ENCODE measurements at regions not wholly inside any gene's neighbourhood (a gene's known extent, or its start where the extent isn't known, plus 50 kb on each side); places are given as distances from the start of the nearest gene placed in this dataset.

- FAIRE-seq, result no peak
- peak overlapping the region in 2 of 3 donors; percentile 0 to 72 for H3K27ac ChIP-seq (ENCODE audit: low read depth in 1 of 3, low read length in 2 of 3)
Measured at GRCh38 chr10:7475046-7475911, 64.4 kb upstream of the SFMBT2 start.

GRCh38 chr10:7474388-7474787, 63.6 kb upstream of the SFMBT2 start:
- Histone ChIP-seq H3K4me1 (ENCODE audit: control insufficient read depth in 3 of 3, insufficient read depth in 2 of 3, low read depth in 1 of 3, low read length in 2 of 3) (no peaks in the 10 kb centered on the region), H3K27ac (ENCODE audit: low read depth in 1 of 3, low read length in 2 of 3) (no peak overlapping the region), H3K27me3 (ENCODE audit: control insufficient read depth in 3 of 3, insufficient read depth in 3 of 3, low read length in 3 of 3) (no peaks in the 10 kb centered on the region), H3K4me3 (ENCODE audit: low read depth in 1 of 3, low read length in 3 of 3) (no peak overlapping the region), H3K9me3 (ENCODE audit: control insufficient read depth in 2 of 2, insufficient read depth in 1 of 2, low read depth in 1 of 2, low read length in 1 of 2) (peaks cover 0 to 2% of the 10 kb centered on the region in 2 donors), H3K36me3 (ENCODE audit: control insufficient read depth in 3 of 3, insufficient read depth in 2 of 3, low read depth in 1 of 3, low read length in 3 of 3) (no peaks in the 10 kb centered on the region)
- 61 to 68% (median 65%) methylated on average over 7 of the region's 7 CpGs for WGBS, 3 donors
- FAIRE-seq (no peak), DNase-seq (no peak)

More at GRCh38 chr10:7475046-7475911, 64.4 kb upstream of the SFMBT2 start:
- peaks cover 0 to 2% of the 10 kb centered on the region in 2 donors for H3K9me3 ChIP-seq (ENCODE audit: control insufficient read depth in 2 of 2, insufficient read depth in 1 of 2, low read depth in 1 of 2, low read length in 1 of 2)
- DNase-seq, result peak in 1 of 2 donors; percentile 15
- no peaks in the 10 kb centered on the region for H3K27me3 ChIP-seq (ENCODE audit: control insufficient read depth in 3 of 3, insufficient read depth in 3 of 3, low read length in 3 of 3)
- no peaks in the 10 kb centered on the region for H3K36me3 ChIP-seq (ENCODE audit: control insufficient read depth in 3 of 3, insufficient read depth in 2 of 3, low read depth in 1 of 3, low read length in 3 of 3)
- H3K4me3 ChIP-seq (ENCODE audit: low read depth in 1 of 3, low read length in 3 of 3), result no peak overlapping the region
- WGBS, 3 donors, result 51 to 68% (median 64%) methylated on average over 26 of the region's 26 CpGs
- H3K4me1 ChIP-seq (ENCODE audit: control insufficient read depth in 3 of 3, insufficient read depth in 2 of 3, low read depth in 1 of 3, low read length in 2 of 3), result no peaks in the 10 kb centered on the region

DNA sequence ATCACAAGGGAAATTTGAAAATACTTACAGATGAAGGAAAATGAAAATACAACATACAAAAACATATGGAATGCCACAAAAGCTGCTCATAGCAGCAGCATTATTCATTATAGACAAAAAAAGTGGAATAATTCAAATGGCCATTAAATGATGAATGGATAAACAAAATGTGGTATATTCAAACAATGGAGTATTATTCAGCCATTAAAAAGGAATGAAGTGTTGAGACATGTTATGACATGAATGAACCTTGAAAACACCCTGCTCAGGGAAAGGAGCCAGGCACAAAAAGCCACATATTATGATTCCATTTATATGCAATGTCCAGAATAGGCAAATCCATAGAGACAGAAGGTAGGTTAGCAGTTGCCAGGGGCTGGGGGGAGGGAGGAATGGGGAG, 62.6 kb upstream of the SFMBT2 start:
- DNase-seq, result no peak
- Histone ChIP-seq H3K27me3 (ENCODE audit: control insufficient read depth in 3 of 3, insufficient read depth in 3 of 3, low read length in 3 of 3) (no peaks in the 10 kb centered on the region), H3K9me3 (ENCODE audit: control insufficient read depth in 2 of 2, insufficient read depth in 1 of 2, low read depth in 1 of 2, low read length in 1 of 2) (peaks cover 0 to 2% of the 10 kb centered on the region in 2 donors), H3K4me3 (ENCODE audit: low read depth in 1 of 3, low read length in 3 of 3) (no peak overlapping the region), H3K36me3 (ENCODE audit: control insufficient read depth in 3 of 3, insufficient read depth in 2 of 3, low read depth in 1 of 3, low read length in 3 of 3) (no peaks in the 10 kb centered on the region), H3K27ac (ENCODE audit: low read depth in 1 of 3, low read length in 2 of 3) (no peak overlapping the region), H3K4me1 (ENCODE audit: control insufficient read depth in 3 of 3, insufficient read depth in 2 of 3, low read depth in 1 of 3, low read length in 2 of 3) (no peaks in the 10 kb centered on the region)
- FAIRE-seq, result no peak

DNA sequence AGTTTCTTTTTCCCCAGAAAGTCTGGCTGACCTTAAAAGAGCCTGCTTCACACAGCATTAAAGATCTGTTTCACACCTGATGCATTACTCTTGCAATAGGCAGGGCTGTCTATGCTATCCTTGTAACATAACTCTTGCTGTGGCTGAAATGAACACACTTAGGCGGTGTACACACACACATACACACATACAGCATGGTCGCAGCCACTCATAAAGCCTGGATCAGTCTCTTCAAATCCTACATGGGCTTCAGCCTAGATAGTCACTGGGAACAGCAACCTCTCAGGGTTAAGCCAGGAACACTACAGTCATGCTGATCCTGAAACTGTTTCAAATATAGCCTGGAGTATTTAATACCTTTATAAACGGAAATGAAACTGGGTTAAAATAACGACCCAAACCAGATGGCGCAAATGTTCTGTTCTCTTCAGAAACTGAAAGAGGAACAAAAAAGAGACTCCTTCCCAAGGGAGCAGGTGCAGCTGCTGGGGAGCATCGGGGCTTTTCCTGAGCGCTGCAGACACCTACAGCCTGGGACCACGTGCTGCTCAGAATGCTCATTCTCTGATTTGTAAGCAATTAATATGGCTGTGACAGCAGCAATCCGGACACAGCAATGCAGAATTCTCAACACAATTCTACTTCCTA, 61.0 kb upstream of the SFMBT2 start:
- FAIRE-seq (no peak), DNase-seq (peak in 1 of 2 donors; percentile 13)
- Histone ChIP-seq H3K4me3 (ENCODE audit: low read depth in 1 of 3, low read length in 3 of 3) (peak overlapping the region in 1 of 3 donors; percentile 31), H3K9me3 (ENCODE audit: control insufficient read depth in 2 of 2, insufficient read depth in 1 of 2, low read depth in 1 of 2, low read length in 1 of 2) (no peaks in the 10 kb centered on the region), H3K36me3 (ENCODE audit: control insufficient read depth in 3 of 3, insufficient read depth in 2 of 3, low read depth in 1 of 3, low read length in 3 of 3) (no peaks in the 10 kb centered on the region), H3K27ac (ENCODE audit: low read depth in 1 of 3, low read length in 2 of 3) (peak overlapping the region in 1 of 3 donors; percentile 69), H3K27me3 (ENCODE audit: control insufficient read depth in 3 of 3, insufficient read depth in 3 of 3, low read length in 3 of 3) (no peaks in the 10 kb centered on the region), H3K4me1 (ENCODE audit: control insufficient read depth in 3 of 3, insufficient read depth in 2 of 3, low read depth in 1 of 3, low read length in 2 of 3) (no peaks in the 10 kb centered on the region)
- 39 to 52% (median 50%) methylated on average over 9 of the region's 9 CpGs for WGBS, 3 donors

DNA sequence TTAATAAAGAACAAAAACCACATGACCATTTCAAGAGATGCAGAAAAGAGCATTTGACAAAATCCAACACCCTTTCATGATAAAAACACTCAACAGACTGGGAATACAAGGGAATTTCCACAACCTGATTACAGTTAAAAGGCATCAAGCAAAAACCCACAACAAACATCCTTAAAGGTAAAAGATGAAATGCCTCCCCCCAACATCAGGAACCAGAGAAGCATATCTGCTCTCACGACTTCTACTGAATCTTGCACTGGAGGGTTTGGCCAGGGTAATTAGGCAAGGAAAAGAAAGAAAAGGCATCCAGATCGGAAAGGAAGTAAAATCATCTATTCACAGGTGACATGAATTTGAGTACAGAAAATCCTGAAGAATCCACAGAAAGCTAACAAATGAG, 59.5 kb upstream of the SFMBT2 start:
- Histone ChIP-seq H3K36me3 (ENCODE audit: control insufficient read depth in 3 of 3, insufficient read depth in 2 of 3, low read depth in 1 of 3, low read length in 3 of 3) (no peaks in the 10 kb centered on the region), H3K4me3 (ENCODE audit: low read depth in 1 of 3, low read length in 3 of 3) (no peak overlapping the region), H3K27me3 (ENCODE audit: control insufficient read depth in 3 of 3, insufficient read depth in 3 of 3, low read length in 3 of 3) (no peaks in the 10 kb centered on the region), H3K4me1 (ENCODE audit: control insufficient read depth in 3 of 3, insufficient read depth in 2 of 3, low read depth in 1 of 3, low read length in 2 of 3) (no peaks in the 10 kb centered on the region), H3K9me3 (ENCODE audit: control insufficient read depth in 2 of 2, insufficient read depth in 1 of 2, low read depth in 1 of 2, low read length in 1 of 2) (no peaks in the 10 kb centered on the region), H3K27ac (ENCODE audit: low read depth in 1 of 3, low read length in 2 of 3) (no peak overlapping the region)
- WGBS, 3 donors, result 73 to 80% (median 74%) methylated on average over 2 of the region's 2 CpGs
- DNase-seq, result no peak
- FAIRE-seq, result no peak

DNA sequence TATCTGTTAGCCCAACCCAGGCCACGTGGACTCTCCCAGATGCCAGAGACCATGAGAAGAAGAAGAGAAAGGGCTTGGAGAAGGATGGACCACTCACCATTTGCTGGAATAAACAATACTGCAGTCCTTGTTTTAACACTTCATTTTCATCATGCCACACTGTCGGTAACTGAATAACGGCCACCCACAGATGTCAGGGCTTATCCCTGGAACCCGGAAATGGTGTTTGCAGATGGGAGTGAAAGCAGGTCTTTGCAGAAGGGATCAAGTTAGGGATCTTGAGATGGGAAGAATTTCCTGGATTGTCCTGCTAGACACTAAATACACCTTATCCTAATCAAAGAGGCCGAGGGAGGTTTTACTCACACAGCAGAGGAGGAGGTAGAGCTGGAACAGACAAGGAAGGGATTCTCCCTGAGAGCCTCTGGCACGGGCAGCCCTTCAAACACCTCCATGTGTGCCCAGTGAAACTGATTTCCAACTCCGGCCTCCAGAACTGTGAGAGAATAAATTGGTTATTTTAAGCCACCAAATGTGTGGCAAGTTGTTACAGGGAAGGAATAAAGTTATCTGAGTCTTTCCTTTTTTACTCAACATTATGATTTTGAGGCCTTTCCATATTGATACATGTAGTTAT, 56.3 kb upstream of the SFMBT2 start:
- H3K27ac ChIP-seq (ENCODE audit: low read depth in 1 of 3, low read length in 2 of 3), result no peak overlapping the region
- H3K4me1 ChIP-seq (ENCODE audit: control insufficient read depth in 3 of 3, insufficient read depth in 2 of 3, low read depth in 1 of 3, low read length in 2 of 3), result no peaks in the 10 kb centered on the region
- FAIRE-seq (no peak), DNase-seq (no peak)
- no peaks in the 10 kb centered on the region for H3K36me3 ChIP-seq (ENCODE audit: control insufficient read depth in 3 of 3, insufficient read depth in 2 of 3, low read depth in 1 of 3, low read length in 3 of 3)
- no peaks in the 10 kb centered on the region for H3K9me3 ChIP-seq (ENCODE audit: control insufficient read depth in 2 of 2, insufficient read depth in 1 of 2, low read depth in 1 of 2, low read length in 1 of 2)
- 42 to 70% (median 64%) methylated on average over 7 of the region's 7 CpGs for WGBS, 3 donors
- no peak overlapping the region for H3K4me3 ChIP-seq (ENCODE audit: low read depth in 1 of 3, low read length in 3 of 3)
- H3K27me3 ChIP-seq (ENCODE audit: control insufficient read depth in 3 of 3, insufficient read depth in 3 of 3, low read length in 3 of 3), result no peaks in the 10 kb centered on the region

DNA sequence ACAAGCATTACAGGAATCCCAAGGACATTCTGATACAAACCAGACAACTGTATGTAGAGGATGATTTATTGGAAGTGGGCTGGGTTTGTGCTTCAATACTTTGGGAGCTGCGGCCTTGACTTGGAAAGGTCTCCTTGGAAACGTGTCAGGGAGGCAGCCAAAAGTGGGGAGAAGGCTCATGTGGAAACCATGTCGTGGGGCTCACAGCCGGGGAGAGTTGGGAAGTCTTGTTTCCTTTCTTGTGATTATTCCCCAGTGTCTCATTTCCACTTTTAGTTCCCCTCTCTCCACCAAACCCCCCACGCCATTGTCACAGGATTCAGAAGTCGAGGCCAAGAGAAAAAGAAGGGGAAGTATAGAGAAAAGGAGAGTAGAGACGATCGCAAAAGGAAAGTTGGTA, 53.9 kb upstream of the SFMBT2 start:
- 76 to 81% (median 79%) methylated on average over 8 of the region's 8 CpGs for WGBS, 3 donors
- DNase-seq (no peak), FAIRE-seq (no peak)
- Histone ChIP-seq H3K4me3 (ENCODE audit: low read depth in 1 of 3, low read length in 3 of 3) (no peak overlapping the region), H3K36me3 (ENCODE audit: control insufficient read depth in 3 of 3, insufficient read depth in 2 of 3, low read depth in 1 of 3, low read length in 3 of 3) (no peaks in the 10 kb centered on the region), H3K4me1 (ENCODE audit: control insufficient read depth in 3 of 3, insufficient read depth in 2 of 3, low read depth in 1 of 3, low read length in 2 of 3) (no peaks in the 10 kb centered on the region), H3K9me3 (ENCODE audit: control insufficient read depth in 2 of 2, insufficient read depth in 1 of 2, low read depth in 1 of 2, low read length in 1 of 2) (no peaks in the 10 kb centered on the region), H3K27me3 (ENCODE audit: control insufficient read depth in 3 of 3, insufficient read depth in 3 of 3, low read length in 3 of 3) (no peaks in the 10 kb centered on the region), H3K27ac (ENCODE audit: low read depth in 1 of 3, low read length in 2 of 3) (no peak overlapping the region)

All from small intestine (tissue), 7 donors.